ENCODE measurements at regions not wholly inside any gene's neighbourhood (a gene's known extent, or its start where the extent isn't known, plus 50 kb on each side); places are given as distances from the start of the nearest gene placed in this dataset.

DNA sequence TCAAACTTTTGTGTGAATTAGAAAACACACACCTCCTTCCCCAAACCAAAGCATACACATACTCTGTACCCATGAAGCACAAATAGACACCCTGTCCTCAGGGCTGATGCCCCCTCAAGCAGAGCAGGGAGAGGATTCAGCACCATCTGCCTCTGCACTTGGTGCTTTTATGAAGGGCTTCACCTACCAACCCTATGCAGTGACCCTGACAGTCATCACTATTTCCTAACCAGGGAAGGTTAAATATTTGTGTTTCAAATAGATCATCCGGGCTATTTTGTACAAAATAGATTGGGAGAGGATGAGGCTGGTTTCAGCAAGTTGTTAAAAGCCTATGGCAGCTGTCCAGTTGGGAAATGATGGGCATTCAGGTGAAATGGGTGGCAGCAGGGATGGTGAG, 396.2 kb downstream of the ZSWIM6 start:
- DNase-seq = no peak
- TF ChIP-seq POLR2A (IDR thresholded peaks at IDR 0.05) = no peak
- TF ChIP-seq, protein P1, sequence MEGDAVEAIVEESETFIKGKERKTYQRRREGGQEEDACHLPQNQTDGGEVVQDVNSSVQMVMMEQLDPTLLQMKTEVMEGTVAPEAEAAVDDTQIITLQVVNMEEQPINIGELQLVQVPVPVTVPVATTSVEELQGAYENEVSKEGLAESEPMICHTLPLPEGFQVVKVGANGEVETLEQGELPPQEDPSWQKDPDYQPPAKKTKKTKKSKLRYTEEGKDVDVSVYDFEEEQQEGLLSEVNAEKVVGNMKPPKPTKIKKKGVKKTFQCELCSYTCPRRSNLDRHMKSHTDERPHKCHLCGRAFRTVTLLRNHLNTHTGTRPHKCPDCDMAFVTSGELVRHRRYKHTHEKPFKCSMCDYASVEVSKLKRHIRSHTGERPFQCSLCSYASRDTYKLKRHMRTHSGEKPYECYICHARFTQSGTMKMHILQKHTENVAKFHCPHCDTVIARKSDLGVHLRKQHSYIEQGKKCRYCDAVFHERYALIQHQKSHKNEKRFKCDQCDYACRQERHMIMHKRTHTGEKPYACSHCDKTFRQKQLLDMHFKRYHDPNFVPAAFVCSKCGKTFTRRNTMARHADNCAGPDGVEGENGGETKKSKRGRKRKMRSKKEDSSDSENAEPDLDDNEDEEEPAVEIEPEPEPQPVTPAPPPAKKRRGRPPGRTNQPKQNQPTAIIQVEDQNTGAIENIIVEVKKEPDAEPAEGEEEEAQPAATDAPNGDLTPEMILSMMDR (IDR thresholded peaks at IDR 0.05) = no peak
- Histone ChIP-seq H3K4me1 (peaks cover 8% of the 10 kb centered on the region), H3K27me3 (no peaks in the 10 kb centered on the region), H3K9me3 (no peaks in the 10 kb centered on the region), H3K36me3 (ENCODE audit: low read depth, missing control alignments) (no peaks in the 10 kb centered on the region), H3K27ac (no peak overlapping the region), H3K4me3 (no peak overlapping the region)
- intact Hi-C loops (cut with DNase I; ENCODE audit: low total_unique reads) = no loop called here
- 83 to 89% methylated on average over 1 of the region's 1 CpG for WGBS, 2 donors

DNA sequence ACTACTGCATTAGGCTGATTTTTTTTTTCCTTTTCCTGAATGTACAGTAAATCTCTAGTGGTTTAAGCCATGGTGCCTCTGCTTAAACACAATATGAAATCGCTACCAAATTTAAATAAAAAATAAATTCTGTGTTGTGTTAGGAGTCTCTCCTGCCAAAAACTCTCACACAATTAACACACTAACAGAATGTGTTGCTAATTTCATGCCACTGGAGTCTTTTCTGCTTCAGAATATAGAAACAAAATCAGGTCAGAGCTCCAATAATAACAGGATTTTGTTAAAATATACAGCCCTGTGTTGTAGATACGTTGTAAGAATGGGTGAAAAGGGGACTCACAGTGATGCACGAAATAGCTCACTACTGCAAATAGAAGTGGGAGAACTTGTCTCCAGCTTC, 398.8 kb downstream of the ZSWIM6 start:
- no peak overlapping the region for H3K4me3 ChIP-seq

DNA sequence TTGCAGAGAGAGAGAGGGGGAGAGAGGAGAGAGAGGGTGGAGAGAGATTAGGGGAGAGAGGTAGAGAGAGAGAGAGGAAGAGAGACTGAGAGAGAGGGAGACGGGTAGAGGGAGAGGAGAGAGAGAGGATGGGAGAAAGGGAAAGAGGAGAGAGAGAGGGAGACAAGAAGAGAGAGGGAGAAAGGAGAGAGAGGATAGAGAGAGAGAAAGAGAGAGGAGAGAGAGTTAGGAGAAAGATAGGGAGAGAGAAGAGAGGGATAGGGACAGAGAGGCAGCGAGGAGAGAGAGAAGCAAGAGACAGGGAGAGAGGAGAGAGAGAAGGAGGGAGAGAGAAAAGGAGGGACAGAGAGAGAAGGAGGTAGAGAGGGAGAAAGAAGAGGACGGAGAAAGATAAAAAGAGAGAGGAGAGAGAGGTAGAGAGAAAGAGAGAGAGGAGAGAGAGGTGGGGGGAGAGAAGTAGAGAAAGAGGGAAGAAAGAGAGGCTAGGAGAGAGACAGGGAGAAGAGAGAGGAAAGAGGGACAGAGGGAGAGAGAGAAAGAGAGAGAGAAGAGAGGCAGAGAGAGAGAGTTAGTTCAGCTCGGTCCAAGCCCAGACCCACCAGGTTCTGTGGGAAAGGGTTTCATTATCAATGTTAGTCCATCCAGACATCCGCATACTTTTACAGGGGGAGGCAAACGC, 399.3 kb downstream of the ZSWIM6 start:
- Histone ChIP-seq H3K36me3 (ENCODE audit: low read depth, missing control alignments) (no peaks in the 10 kb centered on the region), H3K27me3 (no peaks in the 10 kb centered on the region), H3K27ac (peak overlapping the region in 1 of 2 donors; percentile 43), H3K4me1 (peaks cover 8% of the 10 kb centered on the region), H3K9me3 (no peaks in the 10 kb centered on the region), H3K4me3 (no peak overlapping the region)
- DNase-seq = no peak
- 31 to 45% methylated on average over 5 to 6 of the region's 6 CpGs for WGBS, 2 donors
- TF ChIP-seq POLR2A (IDR thresholded peaks at IDR 0.05) = no peak
- TF ChIP-seq, protein P1 (IDR thresholded peaks at IDR 0.05) = no peak
- intact Hi-C loops (cut with DNase I; ENCODE audit: low total_unique reads) = no loop called here

More for the DNA sequence above, 398.8 kb downstream of the ZSWIM6 start:
- Histone ChIP-seq H3K27me3 (no peaks in the 10 kb centered on the region), H3K9me3 (no peaks in the 10 kb centered on the region), H3K27ac (no peak overlapping the region), H3K4me1 (peaks cover 8% of the 10 kb centered on the region), H3K36me3 (ENCODE audit: low read depth, missing control alignments) (no peaks in the 10 kb centered on the region)
- intact Hi-C loops (cut with DNase I; ENCODE audit: low total_unique reads) = no loop called here
- TF ChIP-seq, protein P1 (IDR thresholded peaks at IDR 0.05) = no peak
- no peak for TF ChIP-seq POLR2A (IDR thresholded peaks at IDR 0.05)
- no peak for DNase-seq
- WGBS, 2 donors = 45 to 50% methylated on average over 3 of the region's 3 CpGs

DNA sequence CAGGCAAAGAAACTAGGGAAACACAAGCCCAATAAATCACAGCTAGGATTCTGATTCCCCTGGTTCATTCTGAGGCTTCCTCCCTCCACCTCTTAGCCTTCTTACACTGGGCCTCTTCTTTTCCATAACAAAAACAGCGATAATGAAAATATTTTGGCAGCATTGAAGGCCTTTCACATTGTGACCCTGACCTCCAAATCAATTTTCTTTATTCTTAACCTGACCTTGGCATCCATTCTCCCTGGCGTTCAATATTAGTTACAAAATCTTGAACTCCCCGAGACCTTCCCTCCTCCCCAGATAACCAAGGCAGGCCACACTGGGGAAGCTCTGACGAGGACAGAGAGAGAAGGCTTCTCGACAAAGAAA, 399.9 kb downstream of the ZSWIM6 start:
- H3K36me3 ChIP-seq (ENCODE audit: low read depth, missing control alignments) = no peaks in the 10 kb centered on the region
- no peak for DNase-seq
- H3K27ac ChIP-seq = peak overlapping the region in 1 of 2 donors; percentile 43
- TF ChIP-seq POLR2A (IDR thresholded peaks at IDR 0.05) = no peak
- TF ChIP-seq, protein P1 (IDR thresholded peaks at IDR 0.05) = no peak
- peaks cover 8% of the 10 kb centered on the region for H3K4me1 ChIP-seq
- no peaks in the 10 kb centered on the region for H3K9me3 ChIP-seq
- WGBS, 2 donors = 3 to 10% methylated on average over 5 of the region's 5 CpGs
- intact Hi-C loops (cut with DNase I; ENCODE audit: low total_unique reads) = no loop called here
- no peaks in the 10 kb centered on the region for H3K27me3 ChIP-seq
- H3K4me3 ChIP-seq = peak overlapping the region in 1 of 2 donors; percentile 1

DNA sequence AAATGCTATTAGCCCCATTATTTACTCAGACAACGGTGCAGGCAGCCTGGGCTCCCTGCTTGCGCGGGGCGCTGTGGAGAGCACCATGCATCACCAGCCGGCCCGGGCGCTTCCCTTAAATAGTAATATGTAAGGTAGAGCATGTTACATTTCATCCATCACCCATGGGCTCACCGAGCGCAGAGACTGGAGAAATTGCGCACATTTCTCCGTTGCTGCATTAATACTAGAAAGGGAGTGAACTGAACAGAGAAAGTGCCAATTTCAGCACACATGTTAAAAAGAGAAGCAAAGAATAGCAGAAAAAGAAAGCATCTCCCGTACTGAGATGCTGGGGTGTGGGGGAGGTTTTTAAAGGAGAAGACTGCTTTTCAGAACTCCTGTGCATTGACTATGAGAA, 400.3 kb downstream of the ZSWIM6 start:
- no peak overlapping the region for H3K27ac ChIP-seq
- no peaks in the 10 kb centered on the region for H3K36me3 ChIP-seq (ENCODE audit: low read depth, missing control alignments)
- peak overlapping the region in 1 of 2 donors; percentile 1 for H3K4me3 ChIP-seq
- H3K4me1 ChIP-seq = peaks cover 8% of the 10 kb centered on the region
- WGBS, 2 donors = 9 to 12% methylated on average over 12 of the region's 12 CpGs
- intact Hi-C loops (cut with DNase I; ENCODE audit: low total_unique reads) = no loop called here
- H3K27me3 ChIP-seq = no peaks in the 10 kb centered on the region
- DNase-seq = peak; percentile 53
- no peak for TF ChIP-seq POLR2A (IDR thresholded peaks at IDR 0.05)
- TF ChIP-seq, protein P1 (IDR thresholded peaks at IDR 0.05) = no peak
- H3K9me3 ChIP-seq = no peaks in the 10 kb centered on the region

Measured in testis (tissue), 2 donors.